ENCODE measurements at regions not wholly inside any gene's neighbourhood (a gene's known extent, or its start where the extent isn't known, plus 50 kb on each side); places are given as distances from the start of the nearest gene placed in this dataset.
"Not testable (repeated sequence)": the region's sequence is repeated elsewhere in the genome, so short reads cannot be mapped to it uniquely, and the experiment has no call there.

GRCh38 chr5:77866198-77866597 lies 90.1 kb upstream of the TBCA start:
- no peak for TF ChIP-seq CTCF (IDR thresholded peaks at IDR 0.05)
- Mint-ChIP-seq H3K36me3 (ENCODE audit: unreplicated experiment) (no peaks in the 10 kb centered on the region), H3K4me3 (ENCODE audit: unreplicated experiment) (no peak overlapping the region), H3K27me3 (ENCODE audit: unreplicated experiment) (peaks cover 18% of the 10 kb centered on the region), H3K9me3 (ENCODE audit: unreplicated experiment) (no peaks in the 10 kb centered on the region), H3K27ac (ENCODE audit: unreplicated experiment) (no peak overlapping the region), H3K4me1 (ENCODE audit: unreplicated experiment) (peaks cover 2% of the 10 kb centered on the region)
- no peak for DNase-seq (ENCODE audit: extremely low spot score, unreplicated experiment)

GRCh38 chr5:77864997-77865396 lies 88.9 kb upstream of the TBCA start:
- Mint-ChIP-seq H3K4me3 (ENCODE audit: unreplicated experiment) (no peak overlapping the region), H3K27me3 (ENCODE audit: unreplicated experiment) (peaks cover 18% of the 10 kb centered on the region), H3K9me3 (ENCODE audit: unreplicated experiment) (no peaks in the 10 kb centered on the region), H3K4me1 (ENCODE audit: unreplicated experiment) (peaks cover 2% of the 10 kb centered on the region), H3K36me3 (ENCODE audit: unreplicated experiment) (no peaks in the 10 kb centered on the region), H3K27ac (ENCODE audit: unreplicated experiment) (no peak overlapping the region)
- no peak for TF ChIP-seq CTCF (IDR thresholded peaks at IDR 0.05)
- no peak for DNase-seq (ENCODE audit: extremely low spot score, unreplicated experiment)

GRCh38 chr5:77863181-77863580 lies 87.0 kb upstream of the TBCA start:
- Mint-ChIP-seq H3K4me3 (ENCODE audit: unreplicated experiment) (no peak overlapping the region), H3K27me3 (ENCODE audit: unreplicated experiment) (peaks cover 18% of the 10 kb centered on the region), H3K4me1 (ENCODE audit: unreplicated experiment) (peaks cover 2% of the 10 kb centered on the region), H3K36me3 (ENCODE audit: unreplicated experiment) (no peaks in the 10 kb centered on the region), H3K9me3 (ENCODE audit: unreplicated experiment) (no peaks in the 10 kb centered on the region), H3K27ac (ENCODE audit: unreplicated experiment) (no peak overlapping the region)
- TF ChIP-seq CTCF (IDR thresholded peaks at IDR 0.05) = no peak
- DNase-seq (ENCODE audit: extremely low spot score, unreplicated experiment) = no peak

- TF ChIP-seq CTCF (IDR thresholded peaks at IDR 0.05) = no peak
- no peak overlapping the region for H3K4me3 Mint-ChIP-seq (ENCODE audit: unreplicated experiment)
- peaks cover 18% of the 10 kb centered on the region for H3K27me3 Mint-ChIP-seq (ENCODE audit: unreplicated experiment)
- H3K4me1 Mint-ChIP-seq (ENCODE audit: unreplicated experiment) = no peaks in the 10 kb centered on the region
- H3K9me3 Mint-ChIP-seq (ENCODE audit: unreplicated experiment) = no peaks in the 10 kb centered on the region
- no peak for DNase-seq (ENCODE audit: extremely low spot score, unreplicated experiment)
- H3K27ac Mint-ChIP-seq (ENCODE audit: unreplicated experiment) = no peak overlapping the region
- H3K36me3 Mint-ChIP-seq (ENCODE audit: unreplicated experiment) = no peaks in the 10 kb centered on the region
Observed at GRCh38 chr5:77861576-77861975, 85.4 kb upstream of the TBCA start.

GRCh38 chr5:77859306-77859705 lies 83.2 kb upstream of the TBCA start:
- no peak for DNase-seq (ENCODE audit: extremely low spot score, unreplicated experiment)
- Mint-ChIP-seq H3K9me3 (ENCODE audit: unreplicated experiment) (no peaks in the 10 kb centered on the region), H3K27me3 (ENCODE audit: unreplicated experiment) (peaks cover 25% of the 10 kb centered on the region), H3K36me3 (ENCODE audit: unreplicated experiment) (no peaks in the 10 kb centered on the region), H3K27ac (ENCODE audit: unreplicated experiment) (no peak overlapping the region), H3K4me3 (ENCODE audit: unreplicated experiment) (no peak overlapping the region), H3K4me1 (ENCODE audit: unreplicated experiment) (no peaks in the 10 kb centered on the region)
- TF ChIP-seq CTCF (IDR thresholded peaks at IDR 0.05) = no peak

GRCh38 chr5:77858678-77859077 lies 82.5 kb upstream of the TBCA start:
- not testable (repeated sequence) for DNase-seq (ENCODE audit: extremely low spot score, unreplicated experiment)
- peaks cover 25% of the 10 kb centered on the region for H3K27me3 Mint-ChIP-seq (ENCODE audit: unreplicated experiment)

More at GRCh38 chr5:77858678-77859077, 82.5 kb upstream of the TBCA start:
- not testable (repeated sequence) for H3K4me1 Mint-ChIP-seq (ENCODE audit: unreplicated experiment); H3K4me3 Mint-ChIP-seq (ENCODE audit: unreplicated experiment); H3K27ac Mint-ChIP-seq (ENCODE audit: unreplicated experiment); H3K9me3 Mint-ChIP-seq (ENCODE audit: unreplicated experiment); H3K36me3 Mint-ChIP-seq (ENCODE audit: unreplicated experiment)

Data from osteocyte (in vitro differentiated cells).